ENCODE measurements at regions not wholly inside any gene's neighbourhood (a gene's known extent, or its start where the extent isn't known, plus 50 kb on each side); places are given as distances from the start of the nearest gene placed in this dataset.
"Not testable (repeated sequence)": the region's sequence is repeated elsewhere in the genome, so short reads cannot be mapped to it uniquely, and the experiment has no call there.

- TF ChIP-seq CTCF (IDR thresholded peaks at IDR 0.05) = no peak
- no peak overlapping the region for H3K4me3 ChIP-seq (ENCODE audit: low read depth, poor library complexity, severe bottlenecking)
- DNase-seq (ENCODE audit: low spot score in 2 of 2) = no peak
- intact Hi-C loops (cut with DNase I; ENCODE audit: low total_unique reads) = no loop called here
Measured at GRCh38 chr1:121483961-121484424, 299.2 kb downstream of the SRGAP2C start.

- intact Hi-C loops (cut with DNase I; ENCODE audit: low total_unique reads); DNase-seq (ENCODE audit: low spot score in 2 of 2): not testable (repeated sequence)
Measured at GRCh38 chr1:121494796-121495195, 310.0 kb downstream of the SRGAP2C start.

GRCh38 chr1:121511455-121511854 lies 326.7 kb downstream of the SRGAP2C start:
- intact Hi-C loops (cut with DNase I; ENCODE audit: low total_unique reads); H3K4me3 ChIP-seq (ENCODE audit: low read depth, poor library complexity, severe bottlenecking); DNase-seq (ENCODE audit: low spot score in 2 of 2): not testable (repeated sequence)
- 66 to 72% methylated on average over 5 of the region's 5 CpGs for WGBS, 2 donors

More at GRCh38 chr1:121494796-121495195, 310.0 kb downstream of the SRGAP2C start:
- not testable (repeated sequence) for H3K4me3 ChIP-seq (ENCODE audit: low read depth, poor library complexity, severe bottlenecking)

GRCh38 chr1:121511876-121512275 lies 327.1 kb downstream of the SRGAP2C start:
- H3K4me3 ChIP-seq (ENCODE audit: low read depth, poor library complexity, severe bottlenecking); DNase-seq (ENCODE audit: low spot score in 2 of 2); intact Hi-C loops (cut with DNase I; ENCODE audit: low total_unique reads): not testable (repeated sequence)
- WGBS, 2 donors = 74 to 89% methylated on average over 1 of the region's 1 CpG

- TF ChIP-seq POLR2A (IDR thresholded peaks at IDR 0.05) (no peak), CTCF (IDR thresholded peaks at IDR 0.05) (no peak)
- no peak for DNase-seq (ENCODE audit: low spot score in 2 of 2)
- H3K4me3 ChIP-seq (ENCODE audit: low read depth, poor library complexity, severe bottlenecking) = no peak overlapping the region
- intact Hi-C loops (cut with DNase I; ENCODE audit: low total_unique reads) = no loop called here
- WGBS, 2 donors = 84 to 92% methylated on average over 2 of the region's 2 CpGs
Measured at GRCh38 chr1:121515235-121515634, 330.5 kb downstream of the SRGAP2C start.

GRCh38 chr1:121516234-121516967 lies 331.6 kb downstream of the SRGAP2C start:
- TF ChIP-seq POLR2A (IDR thresholded peaks at IDR 0.05) (no peak), CTCF (IDR thresholded peaks at IDR 0.05) (no peak)
- no peak overlapping the region for H3K4me3 ChIP-seq (ENCODE audit: low read depth, poor library complexity, severe bottlenecking)
- DNase-seq (ENCODE audit: low spot score in 2 of 2) = no peak
- 70% methylated on average over 8 of the region's 8 CpGs for WGBS, 2 donors
- intact Hi-C loops (cut with DNase I; ENCODE audit: low total_unique reads) = no loop called here

GRCh38 chr1:121517586-121518230 lies 332.9 kb downstream of the SRGAP2C start:
- no peak overlapping the region for H3K4me3 ChIP-seq (ENCODE audit: low read depth, poor library complexity, severe bottlenecking)
- TF ChIP-seq CTCF (IDR thresholded peaks at IDR 0.05) (no peak), POLR2A (IDR thresholded peaks at IDR 0.05) (no peak)
- WGBS, 2 donors = 77 to 78% methylated on average over 9 of the region's 9 CpGs
- DNase-seq (ENCODE audit: low spot score in 2 of 2) = no peak
- intact Hi-C loops (cut with DNase I; ENCODE audit: low total_unique reads) = no loop called here
